ENCODE measurements at regions not wholly inside any gene's neighbourhood (a gene's known extent, or its start where the extent isn't known, plus 50 kb on each side); places are given as distances from the start of the nearest gene placed in this dataset.

- Histone ChIP-seq H3K4me1 (no peaks in the 10 kb centered on the region), H3K36me3 (no peaks in the 10 kb centered on the region), H3K27ac (no peak overlapping the region), H3K4me3 (no peak overlapping the region), H3K27me3 (ENCODE audit: low read depth) (no peaks in the 10 kb centered on the region), H3K9me3 (no peaks in the 10 kb centered on the region)
- intact Hi-C loops (cut with DNase I): no loop called here
- TF ChIP-seq, protein P1, sequence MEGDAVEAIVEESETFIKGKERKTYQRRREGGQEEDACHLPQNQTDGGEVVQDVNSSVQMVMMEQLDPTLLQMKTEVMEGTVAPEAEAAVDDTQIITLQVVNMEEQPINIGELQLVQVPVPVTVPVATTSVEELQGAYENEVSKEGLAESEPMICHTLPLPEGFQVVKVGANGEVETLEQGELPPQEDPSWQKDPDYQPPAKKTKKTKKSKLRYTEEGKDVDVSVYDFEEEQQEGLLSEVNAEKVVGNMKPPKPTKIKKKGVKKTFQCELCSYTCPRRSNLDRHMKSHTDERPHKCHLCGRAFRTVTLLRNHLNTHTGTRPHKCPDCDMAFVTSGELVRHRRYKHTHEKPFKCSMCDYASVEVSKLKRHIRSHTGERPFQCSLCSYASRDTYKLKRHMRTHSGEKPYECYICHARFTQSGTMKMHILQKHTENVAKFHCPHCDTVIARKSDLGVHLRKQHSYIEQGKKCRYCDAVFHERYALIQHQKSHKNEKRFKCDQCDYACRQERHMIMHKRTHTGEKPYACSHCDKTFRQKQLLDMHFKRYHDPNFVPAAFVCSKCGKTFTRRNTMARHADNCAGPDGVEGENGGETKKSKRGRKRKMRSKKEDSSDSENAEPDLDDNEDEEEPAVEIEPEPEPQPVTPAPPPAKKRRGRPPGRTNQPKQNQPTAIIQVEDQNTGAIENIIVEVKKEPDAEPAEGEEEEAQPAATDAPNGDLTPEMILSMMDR (IDR thresholded peaks at IDR 0.05): no peak
- ATAC-seq (no peak), DNase-seq (no peak)
These were observed 424.6 kb upstream of the NFE2L3 start for GRCh38 chr7:25727446-25727845.

- DNase-seq: no peak
- no peak overlapping the region for H3K27ac ChIP-seq
- TF ChIP-seq, protein P1 (IDR thresholded peaks at IDR 0.05): no peak
- no peaks in the 10 kb centered on the region for H3K9me3 ChIP-seq
- no peak overlapping the region for H3K4me3 ChIP-seq
- no peaks in the 10 kb centered on the region for H3K4me1 ChIP-seq
- no peaks in the 10 kb centered on the region for H3K36me3 ChIP-seq
- intact Hi-C loops (cut with DNase I): no loop called here
- ATAC-seq: no peak
- no peaks in the 10 kb centered on the region for H3K27me3 ChIP-seq (ENCODE audit: low read depth)
These were observed 424.1 kb upstream of the NFE2L3 start for GRCh38 chr7:25727876-25728275.

DNA sequence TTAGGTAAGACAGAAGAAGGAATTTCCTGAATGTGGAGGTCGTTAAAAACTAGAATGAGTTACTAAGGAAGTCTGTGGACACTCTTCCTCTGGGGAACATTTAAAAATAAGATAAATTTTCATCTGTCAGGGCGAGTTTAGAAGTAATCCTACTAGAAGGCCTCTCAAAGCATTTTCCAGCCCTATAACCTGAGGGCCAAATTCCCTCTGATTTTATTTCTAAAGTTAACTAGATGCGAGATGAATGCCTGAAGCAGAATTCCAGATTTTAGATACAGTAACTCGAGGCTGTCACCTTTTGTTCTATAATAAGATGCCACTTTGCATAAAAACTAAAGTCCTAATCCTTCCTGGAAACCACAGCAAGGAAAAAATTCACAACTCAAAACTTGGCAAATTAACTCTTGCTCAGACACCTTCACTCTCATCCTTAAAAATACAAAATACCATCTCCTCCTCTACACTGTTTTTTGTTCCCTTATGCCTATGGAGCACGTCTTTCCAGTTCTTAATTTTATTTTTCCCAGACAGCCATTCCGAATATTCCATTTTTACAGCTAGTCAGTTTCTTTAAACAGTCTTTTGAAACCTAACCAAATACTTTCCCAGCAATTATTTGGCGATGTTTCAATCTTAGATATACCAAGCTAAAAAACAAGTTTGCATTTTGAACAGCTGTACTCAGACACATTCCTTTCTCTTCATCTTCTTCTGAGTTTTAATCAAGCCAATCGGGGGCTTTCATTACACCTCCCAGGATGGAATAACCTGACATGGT lies 420.7 kb upstream of the NFE2L3 start:
- no peaks in the 10 kb centered on the region for H3K27me3 ChIP-seq (ENCODE audit: low read depth)
- DNase-seq (no peak), ATAC-seq (no peak)
- no peak overlapping the region for H3K27ac ChIP-seq
- no peaks in the 10 kb centered on the region for H3K36me3 ChIP-seq
- intact Hi-C loops (cut with DNase I): no loop called here
- H3K4me3 ChIP-seq: no peak overlapping the region
- H3K9me3 ChIP-seq: no peaks in the 10 kb centered on the region
- H3K4me1 ChIP-seq: no peaks in the 10 kb centered on the region
- TF ChIP-seq, protein P1 (IDR thresholded peaks at IDR 0.05): no peak

GRCh38 chr7:25731846-25732245 lies 420.2 kb upstream of the NFE2L3 start:
- DNase-seq (no peak), ATAC-seq (no peak)
- Histone ChIP-seq H3K27me3 (ENCODE audit: low read depth) (no peaks in the 10 kb centered on the region), H3K36me3 (no peaks in the 10 kb centered on the region), H3K4me1 (no peaks in the 10 kb centered on the region), H3K4me3 (no peak overlapping the region), H3K27ac (no peak overlapping the region), H3K9me3 (no peaks in the 10 kb centered on the region)
- TF ChIP-seq, protein P1 (IDR thresholded peaks at IDR 0.05): no peak
- intact Hi-C loops (cut with DNase I): no loop called here

GRCh38 chr7:25732766-25733217 lies 419.2 kb upstream of the NFE2L3 start:
- TF ChIP-seq, protein P1 (IDR thresholded peaks at IDR 0.05): no peak
- no peaks in the 10 kb centered on the region for H3K27me3 ChIP-seq (ENCODE audit: low read depth)
- H3K36me3 ChIP-seq: no peaks in the 10 kb centered on the region
- H3K4me1 ChIP-seq: no peaks in the 10 kb centered on the region
- H3K9me3 ChIP-seq: no peaks in the 10 kb centered on the region
- ATAC-seq: no peak
- intact Hi-C loops (cut with DNase I): no loop called here
- DNase-seq: no peak
- no peak overlapping the region for H3K27ac ChIP-seq
- H3K4me3 ChIP-seq: no peak overlapping the region

All from lower lobe of right lung (tissue), 2 donors.